NCI-H2227 (cell line): ENCODE measurements at regions not wholly inside any gene's neighbourhood (a gene's known extent, or its start where the extent isn't known, plus 50 kb on each side); places are given as distances from the start of the nearest gene placed in this dataset.

ENCODE experiments used
- DNase-seq: peaks from one replicate; lab custom pipeline; 2025; ENCODE audit not compliant: unreplicated experiment; lab: John Stamatoyannopoulos, UW

DNA sequence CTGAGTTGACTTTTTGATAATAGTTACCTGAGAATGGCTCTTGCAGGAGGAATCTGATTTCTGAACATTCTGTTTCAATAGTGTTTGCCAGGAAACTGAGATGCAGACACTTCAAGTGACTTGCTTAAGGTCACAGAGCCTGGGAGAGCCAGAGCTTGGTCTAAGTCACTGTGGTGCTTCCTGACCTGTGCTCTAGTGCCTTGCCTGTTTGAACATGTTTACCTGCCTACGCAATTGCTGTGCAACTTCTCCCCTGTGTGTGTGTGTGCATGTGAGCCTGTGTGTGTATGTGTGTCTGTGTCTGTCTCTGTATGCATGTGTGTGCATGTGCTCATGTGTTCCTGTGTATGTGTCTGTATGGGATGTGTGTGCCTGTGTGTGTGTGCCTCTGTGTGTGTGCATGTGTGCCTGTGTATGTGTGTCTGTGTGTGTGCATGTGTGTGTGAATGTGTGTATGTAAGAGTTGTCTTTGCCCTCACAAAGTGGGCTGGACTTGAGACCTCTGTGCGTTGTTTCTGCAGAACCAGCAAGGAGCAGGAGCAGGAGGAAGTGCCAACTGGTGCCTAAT lies 185.8 kb downstream of the GADD45G start:
- DNase-seq, result no peak

DNA sequence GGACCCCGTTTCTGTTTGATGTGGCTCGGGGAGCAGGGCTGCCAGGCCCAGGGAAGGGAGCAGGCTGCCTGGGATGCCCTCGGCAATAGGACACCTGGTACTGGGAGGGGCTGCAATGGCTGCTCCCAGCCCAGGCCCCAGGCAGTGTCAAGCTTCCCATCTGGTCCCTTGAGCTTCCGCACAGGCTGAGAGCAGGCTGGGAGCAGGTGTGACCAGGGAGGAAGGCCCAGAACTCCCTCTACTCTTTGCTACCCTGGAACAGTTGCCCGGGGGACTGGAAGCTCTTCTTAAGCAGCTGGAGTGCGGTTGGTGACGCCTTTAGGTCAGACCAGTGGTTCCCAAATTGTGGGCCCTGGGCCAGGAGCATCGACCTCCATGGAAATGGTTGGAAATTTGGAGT lies 186.9 kb downstream of the GADD45G start:
- DNase-seq, result no peak

DNA sequence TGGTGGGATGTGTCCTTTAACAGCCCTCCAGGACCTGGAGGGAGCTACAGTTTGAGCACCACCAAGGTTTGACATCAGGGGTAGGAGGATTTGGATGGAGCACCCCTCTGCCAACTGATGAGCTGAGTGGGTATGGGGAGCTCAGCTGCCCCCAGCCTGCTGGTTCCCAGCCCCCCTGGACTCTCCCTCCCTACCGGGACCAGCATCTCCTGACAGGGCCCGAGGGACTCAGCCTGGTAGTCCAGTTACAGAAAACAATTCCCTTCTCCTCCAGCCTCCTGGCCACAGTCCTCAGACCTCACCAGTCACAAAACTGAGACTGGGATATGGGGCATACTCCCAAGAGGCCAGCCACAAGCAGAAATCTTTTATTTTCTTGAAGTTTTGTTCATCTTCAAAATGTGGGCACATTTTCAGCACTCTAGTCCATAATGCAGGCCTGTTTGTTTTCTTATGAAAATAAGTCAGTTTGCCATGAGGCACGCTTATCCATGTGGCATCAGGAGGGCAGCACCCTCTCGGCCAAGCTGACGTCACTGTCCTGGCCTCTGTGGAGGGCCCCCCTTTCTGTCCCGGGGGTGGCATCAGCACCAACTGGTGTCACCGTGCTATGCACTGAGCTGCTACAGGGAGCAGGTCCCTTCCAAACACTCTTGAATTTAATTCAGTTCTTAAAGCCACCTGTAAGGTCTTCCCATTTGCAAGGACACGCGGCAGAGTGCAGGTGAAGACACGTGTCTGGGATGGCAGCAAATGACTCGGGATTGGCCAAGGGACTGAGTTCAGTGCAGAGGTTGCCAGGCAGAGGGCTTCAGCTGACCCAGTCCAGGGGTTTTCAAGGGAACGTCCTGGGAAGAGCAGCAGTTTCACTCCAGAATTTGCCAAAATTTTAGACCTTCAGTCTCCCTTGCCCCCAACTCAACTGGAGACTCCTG lies 187.6 kb downstream of the GADD45G start:
- no peak for DNase-seq

DNA sequence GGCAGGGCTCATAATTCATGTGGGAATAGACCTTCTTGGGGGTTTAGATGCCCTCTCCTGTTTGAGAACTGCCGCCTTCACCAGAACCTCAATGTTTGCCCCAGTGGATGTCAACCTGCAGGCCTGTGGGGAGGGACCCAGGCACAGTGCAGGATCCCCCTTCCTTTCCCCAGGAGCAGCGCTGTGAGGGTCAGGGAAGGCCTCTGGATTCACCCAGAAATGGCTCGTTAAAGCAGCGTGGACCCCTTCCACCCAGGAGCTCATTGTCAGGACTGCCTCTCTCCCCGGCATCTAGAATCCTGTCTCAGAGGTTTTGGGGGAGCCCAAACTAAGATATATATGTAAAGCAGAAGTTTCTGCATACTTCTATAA lies 188.3 kb downstream of the GADD45G start:
- DNase-seq, result no peak

DNA sequence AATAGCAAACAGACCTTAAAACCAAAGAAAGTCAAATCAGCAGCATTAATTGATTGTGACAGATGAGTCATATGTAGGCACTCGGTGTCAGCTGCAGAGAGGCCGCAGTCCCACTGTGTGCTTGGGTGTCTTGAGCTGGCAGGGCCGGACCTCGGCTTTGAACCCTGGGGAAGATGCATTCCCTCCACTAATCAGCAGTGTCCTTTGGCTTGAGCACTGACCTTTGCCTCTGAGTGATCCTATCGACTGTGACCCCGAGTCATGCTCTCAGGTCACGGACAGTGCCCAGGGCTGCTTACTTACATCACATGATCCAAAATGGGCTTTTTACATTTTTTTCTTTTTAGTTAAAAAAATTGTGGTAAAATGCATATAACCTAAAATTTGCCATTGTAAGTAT lies 188.7 kb downstream of the GADD45G start:
- DNase-seq, result no peak

DNA sequence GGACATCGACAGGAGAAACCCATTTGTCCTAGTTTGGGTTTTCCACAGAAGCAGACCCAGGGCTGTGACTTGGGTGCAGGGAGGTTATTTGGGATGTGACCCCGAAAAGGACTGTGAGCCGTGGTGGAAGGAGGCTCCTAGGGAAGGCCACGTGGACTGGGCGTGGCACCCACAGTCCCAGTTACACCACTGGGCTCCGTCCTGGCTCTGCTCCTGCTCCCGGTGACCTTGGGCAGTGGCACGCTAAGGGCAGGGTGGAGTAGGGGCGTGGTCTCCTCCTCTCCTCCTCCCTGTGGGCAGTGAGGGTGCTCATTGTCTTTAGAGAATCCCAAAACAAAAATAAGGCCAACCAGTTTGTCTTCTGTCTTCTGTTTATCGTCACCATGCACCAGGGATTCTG lies 190.1 kb downstream of the GADD45G start:
- DNase-seq, result no peak

DNA sequence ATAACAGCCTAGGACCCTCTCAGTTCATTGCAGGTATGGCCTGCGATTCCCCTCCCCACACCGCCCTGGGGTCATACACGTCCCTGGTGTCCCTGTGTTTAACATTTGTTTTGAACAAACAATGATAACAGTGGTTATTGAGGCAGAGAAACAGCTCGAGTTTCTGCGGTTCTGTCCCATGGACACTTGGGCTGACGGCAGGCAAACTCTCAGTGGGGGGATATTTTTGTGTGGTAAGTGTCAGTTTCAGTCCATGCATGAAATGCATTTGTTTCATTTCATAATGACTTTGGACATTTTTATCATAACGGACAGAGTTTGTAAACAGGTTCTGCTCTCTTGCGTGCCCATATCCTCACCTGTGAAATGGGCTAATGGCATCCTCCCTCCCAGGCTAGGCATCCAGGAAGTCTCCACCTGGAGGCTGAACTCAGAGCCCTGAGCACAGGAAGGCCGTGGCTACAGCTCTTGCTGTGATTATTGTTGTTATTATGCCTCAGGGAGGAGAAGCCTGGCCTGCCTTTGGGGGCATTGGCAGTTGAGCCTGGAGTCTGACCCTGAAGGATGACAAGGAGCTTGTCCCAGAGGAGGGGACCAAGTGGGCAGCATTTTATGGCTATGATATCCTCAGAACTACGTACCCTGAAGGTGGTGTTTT lies 190.9 kb downstream of the GADD45G start:
- no peak for DNase-seq

DNA sequence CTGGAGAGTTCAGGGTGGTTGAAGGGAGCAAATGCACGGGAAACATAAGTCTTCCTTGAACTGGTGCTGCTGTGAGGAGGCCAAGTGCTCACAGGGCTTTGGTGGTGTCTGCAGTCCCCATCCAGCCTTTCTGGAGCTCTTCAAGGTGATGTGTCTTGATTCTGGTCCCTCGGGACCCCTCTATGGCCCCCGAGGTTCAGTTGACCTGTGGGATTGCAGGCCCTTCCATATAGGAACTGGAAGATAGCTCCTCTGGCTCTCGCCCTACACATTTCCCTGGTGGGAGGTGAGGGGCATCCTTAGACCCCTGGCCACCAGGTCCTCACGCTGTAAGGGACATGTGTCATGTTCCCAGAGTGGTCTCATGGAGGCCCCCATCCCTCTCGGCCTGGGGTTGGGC lies 191.8 kb downstream of the GADD45G start:
- DNase-seq, result no peak

DNA sequence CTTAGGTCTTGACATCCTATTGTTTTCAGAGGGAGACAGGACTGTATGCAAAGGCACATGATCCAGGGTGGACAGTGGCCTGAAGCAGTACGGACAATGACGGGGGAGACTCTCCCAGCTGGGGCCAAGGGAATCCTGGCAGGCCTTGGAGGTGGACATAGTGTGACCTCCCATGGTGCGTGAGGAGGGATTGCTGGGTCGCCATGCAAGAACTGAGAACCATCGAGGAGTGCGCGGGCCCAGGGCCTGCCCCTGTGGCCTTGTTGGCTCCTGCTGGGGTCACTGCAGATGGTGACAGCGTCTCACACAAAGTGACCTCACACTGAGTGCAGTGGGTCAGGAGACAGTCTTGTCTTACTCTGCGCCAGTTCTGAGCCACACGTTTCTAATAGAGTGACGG lies 192.4 kb downstream of the GADD45G start:
- DNase-seq, result no peak

DNA sequence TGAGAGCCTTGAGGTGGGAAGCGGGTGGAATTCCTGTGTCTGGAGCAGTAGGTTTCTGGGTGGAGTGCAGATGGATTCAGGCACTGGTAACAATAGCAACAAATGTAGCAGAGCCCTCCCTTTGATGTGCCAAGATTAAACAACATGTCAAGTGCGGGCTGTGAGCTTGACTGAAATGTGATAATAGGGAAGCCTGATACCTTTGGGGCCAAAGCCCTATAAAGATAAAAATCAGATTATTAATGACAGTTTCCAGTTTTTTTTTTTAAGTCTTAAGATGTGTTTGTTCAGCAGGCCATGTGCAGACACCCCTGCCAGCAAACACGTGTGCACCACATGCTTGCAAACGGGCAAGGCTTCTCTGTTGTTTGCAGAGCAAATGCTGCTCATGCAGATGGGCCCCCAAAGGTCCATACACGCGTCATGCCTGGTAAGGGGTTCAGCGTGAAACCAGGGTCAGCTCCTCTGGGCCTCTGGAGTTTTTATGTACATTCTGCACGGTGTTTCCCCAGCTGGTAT lies 193.2 kb downstream of the GADD45G start:
- DNase-seq, result no peak

DNA sequence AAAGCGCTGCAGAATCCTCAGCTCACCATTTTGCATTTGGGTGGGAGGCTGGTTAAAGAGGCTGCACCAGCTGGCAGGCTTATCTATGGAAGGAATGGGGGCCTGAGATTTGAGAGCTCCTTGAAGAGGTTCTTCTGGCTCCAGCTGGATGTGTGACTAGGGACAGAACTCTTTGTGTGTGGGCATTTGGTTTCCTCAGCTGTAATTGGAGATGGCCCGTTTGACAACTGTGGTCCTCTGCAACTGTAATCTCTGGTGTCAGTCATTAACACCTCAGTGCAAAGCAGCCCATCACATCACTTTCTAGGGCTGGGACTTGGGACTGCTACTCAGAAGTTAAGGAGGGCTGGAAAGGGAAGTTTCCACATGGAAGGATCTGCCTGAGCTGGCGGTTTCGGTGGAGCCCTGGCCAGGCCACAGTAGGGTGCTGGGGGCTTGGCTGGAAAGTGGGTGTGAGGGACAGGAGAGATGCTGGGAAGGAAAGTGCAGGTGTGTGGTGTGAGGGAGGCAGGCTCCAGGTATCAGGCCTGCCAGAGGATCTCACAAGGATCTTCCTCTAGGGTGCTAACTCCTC lies 193.8 kb downstream of the GADD45G start:
- DNase-seq, result no peak

DNA sequence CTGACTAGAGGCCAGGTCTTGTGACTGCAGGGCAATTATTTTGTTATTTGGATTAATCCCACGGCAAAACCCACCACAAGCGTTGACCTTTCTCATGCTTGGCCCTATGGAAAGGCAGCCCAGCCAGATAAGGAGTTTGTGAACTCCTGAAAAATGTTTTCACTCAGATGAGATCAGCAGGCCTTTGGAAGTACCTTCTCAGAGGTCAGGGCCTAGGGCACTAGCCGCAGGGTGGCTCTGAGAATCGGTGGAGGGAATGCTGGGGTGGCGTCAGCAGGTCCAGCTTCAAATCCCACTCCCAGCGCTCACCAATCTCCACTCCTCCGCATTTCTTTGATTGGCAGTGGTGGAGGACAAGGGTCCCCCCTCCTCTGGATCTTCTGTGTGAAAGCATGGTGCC lies 194.4 kb downstream of the GADD45G start:
- no peak for DNase-seq

DNA sequence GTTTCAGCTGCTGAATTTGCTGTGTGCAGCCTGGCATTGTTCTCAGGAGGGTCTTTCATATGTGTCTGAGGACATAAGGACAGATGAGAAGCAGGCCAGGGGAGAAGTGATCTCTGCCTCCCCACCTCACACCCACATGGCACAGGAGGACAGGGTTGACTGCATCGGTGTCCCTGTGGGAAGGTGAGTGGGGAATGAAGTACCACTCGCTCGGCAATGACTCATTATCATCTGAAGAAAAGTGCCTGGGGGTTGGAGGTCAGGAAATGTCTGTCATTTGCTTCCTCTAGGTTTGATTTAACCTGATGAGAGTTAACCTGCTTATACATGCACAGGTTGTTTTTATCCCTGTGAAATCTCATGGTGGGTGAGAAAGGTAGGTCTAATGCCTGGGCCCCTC lies 195.0 kb downstream of the GADD45G start:
- no peak for DNase-seq

DNA sequence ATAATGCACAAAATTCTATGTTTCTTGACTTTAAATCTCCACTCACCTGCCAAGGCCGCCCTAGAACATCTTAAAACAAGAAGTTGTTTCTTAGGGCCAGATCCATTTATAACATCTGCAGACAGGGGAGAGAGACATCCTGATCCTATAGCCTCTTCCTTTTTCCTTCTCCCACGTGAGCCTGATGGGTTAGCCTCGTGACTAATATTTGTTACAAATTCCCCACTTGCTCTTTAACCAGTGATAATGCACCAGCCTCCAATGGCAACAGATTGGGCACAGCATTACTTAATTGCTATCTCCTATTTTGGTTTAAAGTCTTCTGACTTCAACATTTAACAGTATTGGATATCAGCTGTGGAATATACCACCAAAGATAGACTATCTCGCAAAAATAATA lies 196.5 kb downstream of the GADD45G start:
- DNase-seq, result no peak

DNA sequence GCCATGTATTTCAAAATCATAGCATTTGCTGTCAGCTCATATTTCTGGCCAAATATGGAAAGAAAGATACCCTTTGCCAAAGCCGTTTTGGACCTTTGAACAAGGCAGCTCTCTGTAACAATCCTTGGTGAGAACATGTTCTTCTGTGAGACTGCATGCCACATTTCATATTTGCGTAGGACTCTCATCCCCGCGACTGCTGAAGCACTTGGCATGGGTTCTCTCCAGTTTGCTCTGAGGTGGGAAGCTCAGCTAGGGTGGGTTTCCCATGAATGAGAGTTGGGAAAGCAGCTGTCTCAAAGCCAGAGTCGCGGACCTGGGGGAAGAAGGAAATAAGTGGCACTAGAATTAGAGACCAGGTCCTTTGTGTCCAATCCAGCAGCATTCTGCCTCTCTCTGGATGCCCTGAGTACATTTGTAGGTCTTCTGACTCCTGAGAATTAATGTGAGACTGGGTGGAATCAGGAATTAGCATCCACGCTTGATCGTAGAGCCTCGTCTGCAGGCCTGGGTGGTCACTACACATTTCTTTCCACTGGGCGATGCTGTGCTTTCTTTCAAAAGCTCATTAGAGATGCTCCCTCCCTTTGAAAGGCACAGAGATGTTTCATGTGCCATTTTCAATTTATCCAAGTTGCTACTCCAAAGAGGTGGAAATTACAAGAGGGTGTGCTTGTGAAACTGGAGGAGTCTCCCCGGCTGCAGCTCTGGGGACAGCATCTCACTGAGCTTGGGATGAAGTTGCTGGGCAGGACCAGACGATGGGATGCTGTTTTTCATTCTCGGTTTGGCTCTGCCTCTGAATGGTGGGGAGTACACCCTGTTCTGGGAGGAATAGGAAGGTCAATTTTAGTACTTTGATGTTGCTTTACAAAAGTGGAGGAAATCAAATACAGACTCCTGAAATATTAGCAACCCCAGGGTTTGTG lies 197.2 kb downstream of the GADD45G start:
- no peak for DNase-seq

DNA sequence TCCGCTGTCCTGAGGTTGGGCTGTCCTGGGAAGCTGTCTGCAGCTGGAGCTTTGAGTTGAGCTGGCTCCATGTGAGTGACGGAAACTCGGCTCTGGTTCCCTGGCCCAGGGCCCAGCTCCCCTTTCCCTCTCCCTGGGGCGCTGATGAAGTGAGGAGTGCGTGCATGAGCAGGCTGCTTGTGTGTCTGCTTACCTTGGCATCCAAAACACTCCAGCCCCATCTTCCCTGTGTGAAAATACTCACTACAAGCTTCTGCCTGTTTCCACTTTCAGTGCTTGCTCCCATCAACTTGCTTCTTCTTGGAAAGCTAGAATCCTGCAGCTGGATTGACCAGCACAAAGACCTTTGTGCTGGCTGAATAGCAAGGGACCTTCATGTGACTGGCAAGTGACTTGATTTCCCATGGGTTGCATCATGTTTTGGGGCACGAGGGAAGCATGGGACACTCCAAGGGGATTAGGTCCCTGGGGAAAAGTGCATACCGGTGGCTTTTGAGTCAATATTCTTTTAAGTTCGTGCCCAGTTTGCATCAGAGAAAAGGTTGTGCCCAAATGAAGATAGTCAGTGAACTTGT lies 198.1 kb downstream of the GADD45G start:
- DNase-seq, result no peak

DNA sequence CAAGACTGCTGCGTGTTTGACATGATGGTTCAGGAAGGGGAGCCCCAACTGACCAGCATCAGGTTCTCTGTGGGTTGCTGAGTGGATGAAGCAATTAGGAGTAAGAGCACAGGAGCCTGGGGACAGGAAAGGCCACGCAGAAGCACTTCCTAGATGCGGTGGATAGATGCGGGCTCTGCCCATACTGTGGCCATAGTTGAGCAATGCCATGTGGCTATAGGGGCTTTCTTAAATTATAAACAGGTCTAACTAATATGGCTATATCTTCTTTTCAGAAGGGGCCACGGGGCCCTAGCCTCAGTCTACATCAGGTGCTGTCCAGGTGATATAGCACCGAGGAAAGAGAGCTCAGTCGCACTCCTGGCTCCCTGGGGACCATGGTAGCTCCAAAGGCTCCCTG lies 198.6 kb downstream of the GADD45G start:
- no peak for DNase-seq

DNA sequence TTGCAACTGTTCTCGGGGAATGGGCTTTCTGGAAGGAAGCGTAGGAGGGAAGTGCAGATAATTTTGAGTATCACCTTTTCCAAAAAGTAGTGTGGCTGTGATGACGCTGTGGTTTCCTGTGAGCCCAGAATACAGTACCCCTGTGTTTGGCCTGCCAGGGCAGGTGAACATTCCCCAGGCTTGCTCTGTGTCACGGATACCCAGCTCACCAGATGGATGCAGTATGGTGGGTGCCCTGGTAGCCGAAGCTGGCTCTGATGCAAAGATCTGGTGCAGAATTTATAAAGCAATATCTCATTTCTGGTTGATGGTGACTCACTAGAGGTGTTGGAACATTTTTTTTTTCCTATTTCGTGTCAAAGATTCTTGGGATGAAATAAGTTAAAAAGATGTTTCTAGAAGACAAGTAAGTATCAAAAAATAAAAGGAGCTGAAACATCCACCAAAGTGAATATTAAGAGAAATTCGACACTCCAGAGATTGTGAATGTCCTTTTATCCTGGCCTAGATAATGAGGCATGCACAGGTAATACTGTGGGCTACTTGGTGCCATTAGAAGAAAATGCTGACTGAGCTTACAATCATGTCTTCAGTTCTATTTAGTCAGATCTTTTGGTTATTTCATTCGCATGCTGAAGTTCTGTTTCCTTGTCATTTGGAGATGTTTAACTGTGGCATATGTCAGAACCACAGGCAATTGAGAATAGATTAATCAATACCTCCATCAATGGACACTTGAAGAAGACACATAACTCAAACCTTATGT lies 200.1 kb downstream of the GADD45G start:
- DNase-seq, result no peak

DNA sequence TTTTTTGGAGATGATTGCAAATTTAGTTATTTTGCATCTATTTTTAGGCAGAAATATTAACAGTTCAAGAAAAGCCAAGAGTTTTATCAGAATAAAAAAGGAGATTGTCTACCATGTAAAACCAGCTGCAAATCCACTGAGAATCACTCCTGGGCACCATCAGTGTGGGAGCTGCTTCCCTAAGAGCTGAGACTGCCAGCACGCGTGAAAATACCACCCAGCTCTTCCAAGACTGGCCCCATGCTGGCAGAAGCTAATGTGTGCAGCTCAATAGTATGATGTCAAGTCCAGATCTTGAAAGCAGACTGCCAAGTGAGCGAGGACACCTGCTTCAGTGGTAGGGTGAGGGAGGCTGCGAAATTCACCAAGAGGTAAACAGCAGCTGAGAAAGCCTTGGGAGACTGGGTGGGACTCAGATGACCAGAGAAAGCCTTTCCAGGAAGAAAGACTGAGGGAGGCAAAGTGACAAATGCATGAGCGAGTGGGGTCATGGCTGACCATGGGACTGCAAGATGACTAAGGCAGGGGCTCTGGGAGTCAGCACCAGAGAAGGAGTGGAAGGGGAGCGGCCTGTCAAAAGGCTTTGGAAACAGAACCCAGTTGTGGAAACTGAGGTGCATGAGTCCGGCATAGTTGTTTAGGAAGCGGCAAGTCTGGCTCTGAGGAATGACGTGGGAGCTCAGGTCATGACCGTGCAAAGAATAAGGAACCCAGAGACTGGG lies 200.9 kb downstream of the GADD45G start:
- no peak for DNase-seq
